OCI-LY1 (cell line): ENCODE measurements at regions not wholly inside any gene's neighbourhood (a gene's known extent, or its start where the extent isn't known, plus 50 kb on each side); places are given as distances from the start of the nearest gene placed in this dataset.

ENCODE experiments used
- H2AFZ ChIP-seq: fragments of 200-600 bp; sonication (generic), shearing (Covaris generic); 2 replicates; pipeline ENCODE4 v1.6.0; 2014; ENCODE audit warnings: antibody characterized with exemption, mild to moderate bottlenecking, low read length
- H3F3A ChIP-seq: fragments of 200-600 bp; sonication (generic), shearing (Covaris generic); 2 replicates; pipeline ENCODE4 v1.6.0; 2014; ENCODE audit warnings: mild to moderate bottlenecking, antibody characterized with exemption, low read length, moderate library complexity; ENCODE audit not compliant: insufficient read depth
- H3K27ac ChIP-seq: fragments of 200-600 bp; sonication (generic); 2 replicates; pipeline ENCODE4 v1.5.1; 2014; ENCODE audit warnings: low read length, mixed run types, mild to moderate bottlenecking, low read depth; ENCODE audit not compliant: poor library complexity, severe bottlenecking
- H3K27me3 ChIP-seq: fragments of 200-600 bp; sonication (generic); 2 replicates; pipeline ENCODE4 v1.6.0; 2014; ENCODE audit warnings: antibody characterized with exemption, mild to moderate bottlenecking, low read length, moderate library complexity; ENCODE audit not compliant: insufficient read depth
- H3K36me3 ChIP-seq: fragments of 200-600 bp; sonication (generic); 2 replicates; pipeline ENCODE4 v1.6.1; 2014; ENCODE audit warnings: mild to moderate bottlenecking, antibody characterized with exemption, low read length, moderate library complexity, mixed read lengths; ENCODE audit not compliant: insufficient read depth
- H3K4me1 ChIP-seq: fragments of 200-600 bp; sonication (generic); 2 replicates; pipeline ENCODE4 v1.5.1; 2014; ENCODE audit warnings: mild to moderate bottlenecking, low read length, moderate library complexity; ENCODE audit not compliant: insufficient read depth, severe bottlenecking
- H3K4me2 ChIP-seq: fragments of 200-600 bp; sonication (generic), shearing (Covaris generic); 2 replicates; pipeline ENCODE4 v1.6.1; 2014; ENCODE audit warnings: low read length
- H3K4me3 ChIP-seq: fragments of 200-600 bp; sonication (generic); 2 replicates; pipeline ENCODE4 v1.5.1; 2014; ENCODE audit warnings: low read length, low read depth, mild to moderate bottlenecking, mixed read lengths; ENCODE audit not compliant: poor library complexity, severe bottlenecking
- H3K79me2 ChIP-seq: fragments of 200-600 bp; shearing (Covaris generic); 2 replicates; pipeline ENCODE4 v1.6.1; 2016; ENCODE audit warnings: mixed run types, low read length, mixed read lengths; ENCODE audit not compliant: insufficient read depth
- H3K9ac ChIP-seq: fragments of 200-600 bp; sonication (generic), shearing (Covaris generic); 2 replicates; pipeline ENCODE4 v1.6.1; 2014; ENCODE audit warnings: mild to moderate bottlenecking, low read length, mixed read lengths
- H3K9me2 ChIP-seq: fragments of 200-600 bp; sonication (generic), shearing (Covaris generic); 2 replicates; pipeline ENCODE4 v1.6.1; 2014; ENCODE audit warnings: low read depth, mild to moderate bottlenecking, low read length, mixed read lengths
- H3K9me3 ChIP-seq: fragments of 200-600 bp; shearing (Covaris generic); 2 replicates; pipeline ENCODE4 v1.6.1; 2014; ENCODE audit warnings: low read length, mixed read lengths
- H4K20me1 ChIP-seq: fragments of 200-600 bp; sonication (generic), shearing (Covaris generic); 2 replicates; pipeline ENCODE4 v1.6.0; 2016; ENCODE audit warnings: mild to moderate bottlenecking, low read length; ENCODE audit not compliant: insufficient read depth
- EZH2 ChIP-seq: fragments of 200-600 bp; sonication (generic), shearing (Covaris generic); IDR thresholded peaks from 2 replicates; pipeline ENCODE4 v1.8.0; 2017; ENCODE audit warnings: borderline replicate concordance, mixed run types, mild to moderate bottlenecking, antibody characterized with exemption, low read length, moderate library complexity, mixed read lengths
- TF ChIP-seq, protein P1 (sequence below): fragments of 200-600 bp; sonication (generic), shearing (Covaris generic); IDR thresholded peaks from 2 replicates; pipeline ENCODE4 v1.5.1; 2017; ENCODE audit warnings: mild to moderate bottlenecking, antibody characterized with exemption, low read length, moderate library complexity, mixed read lengths

GRCh38 chr1:177849579-177850290, 120.1 kb downstream of the SEC16B start:
- Histone ChIP-seq H3K9me3 (no peaks in the 10 kb centered on the region), H3K9ac (no peak overlapping the region), H3K27ac (no peak overlapping the region), H3K4me3 (no peak overlapping the region), H3F3A (no peaks in the 10 kb centered on the region), H2AFZ (no peak overlapping the region), H3K9me2 (no peaks in the 10 kb centered on the region), H3K27me3 (no peaks in the 10 kb centered on the region), H3K36me3 (no peaks in the 10 kb centered on the region), H4K20me1 (no peaks in the 10 kb centered on the region), H3K79me2 (no peaks in the 10 kb centered on the region), H3K4me2 (no peak overlapping the region), H3K4me1 (no peaks in the 10 kb centered on the region)
- TF ChIP-seq, protein P1, sequence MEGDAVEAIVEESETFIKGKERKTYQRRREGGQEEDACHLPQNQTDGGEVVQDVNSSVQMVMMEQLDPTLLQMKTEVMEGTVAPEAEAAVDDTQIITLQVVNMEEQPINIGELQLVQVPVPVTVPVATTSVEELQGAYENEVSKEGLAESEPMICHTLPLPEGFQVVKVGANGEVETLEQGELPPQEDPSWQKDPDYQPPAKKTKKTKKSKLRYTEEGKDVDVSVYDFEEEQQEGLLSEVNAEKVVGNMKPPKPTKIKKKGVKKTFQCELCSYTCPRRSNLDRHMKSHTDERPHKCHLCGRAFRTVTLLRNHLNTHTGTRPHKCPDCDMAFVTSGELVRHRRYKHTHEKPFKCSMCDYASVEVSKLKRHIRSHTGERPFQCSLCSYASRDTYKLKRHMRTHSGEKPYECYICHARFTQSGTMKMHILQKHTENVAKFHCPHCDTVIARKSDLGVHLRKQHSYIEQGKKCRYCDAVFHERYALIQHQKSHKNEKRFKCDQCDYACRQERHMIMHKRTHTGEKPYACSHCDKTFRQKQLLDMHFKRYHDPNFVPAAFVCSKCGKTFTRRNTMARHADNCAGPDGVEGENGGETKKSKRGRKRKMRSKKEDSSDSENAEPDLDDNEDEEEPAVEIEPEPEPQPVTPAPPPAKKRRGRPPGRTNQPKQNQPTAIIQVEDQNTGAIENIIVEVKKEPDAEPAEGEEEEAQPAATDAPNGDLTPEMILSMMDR = no peak
- no peak for TF ChIP-seq EZH2

GRCh38 chr1:177849130-177849529, 120.7 kb downstream of the SEC16B start:
- Histone ChIP-seq H3K9me2 (no peaks in the 10 kb centered on the region), H3K9ac (no peak overlapping the region), H2AFZ (no peak overlapping the region), H3K4me1 (no peaks in the 10 kb centered on the region), H3K4me3 (no peak overlapping the region), H3K9me3 (no peaks in the 10 kb centered on the region), H3K27me3 (no peaks in the 10 kb centered on the region), H3K4me2 (no peak overlapping the region), H3K27ac (no peak overlapping the region), H3F3A (no peaks in the 10 kb centered on the region), H3K36me3 (no peaks in the 10 kb centered on the region), H4K20me1 (no peaks in the 10 kb centered on the region), H3K79me2 (no peaks in the 10 kb centered on the region)
- TF ChIP-seq, protein P1 = no peak
- no peak for TF ChIP-seq EZH2

DNA sequence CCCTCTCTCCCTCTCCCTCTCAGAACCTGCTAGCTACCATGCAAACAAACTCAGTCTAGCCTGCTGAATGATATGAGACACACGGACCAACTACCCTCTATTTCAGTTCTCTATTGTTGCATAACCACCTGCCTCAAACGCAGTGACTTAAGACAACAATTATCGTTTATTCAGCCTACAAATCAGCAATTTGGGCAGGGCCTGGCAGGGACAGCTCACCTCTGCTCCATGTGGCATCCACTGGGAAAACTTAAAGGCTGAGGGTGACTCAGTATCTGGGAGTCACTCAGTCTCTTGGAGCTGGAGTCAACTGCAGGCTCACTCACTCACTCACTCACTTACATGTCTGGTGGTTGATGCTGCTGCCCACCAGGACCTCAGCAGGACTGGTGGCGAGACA, 121.3 kb downstream of the SEC16B start:
- Histone ChIP-seq H3K36me3 (no peaks in the 10 kb centered on the region), H3K9me2 (no peaks in the 10 kb centered on the region), H3K79me2 (no peaks in the 10 kb centered on the region), H3K4me3 (no peak overlapping the region), H3K27me3 (no peaks in the 10 kb centered on the region), H3F3A (no peaks in the 10 kb centered on the region), H3K4me1 (no peaks in the 10 kb centered on the region), H3K9ac (no peak overlapping the region), H3K9me3 (no peaks in the 10 kb centered on the region), H4K20me1 (no peaks in the 10 kb centered on the region), H3K27ac (no peak overlapping the region), H2AFZ (no peak overlapping the region), H3K4me2 (no peak overlapping the region)
- TF ChIP-seq, protein P1 = no peak
- no peak for TF ChIP-seq EZH2
